Fibroblast of skin of right quadriceps (primary cell): ENCODE measurements at regions not wholly inside any gene's neighbourhood (a gene's known extent, or its start where the extent isn't known, plus 50 kb on each side); places are given as distances from the start of the nearest gene placed in this dataset.
"Not testable (repeated sequence)": the region's sequence is repeated elsewhere in the genome, so short reads cannot be mapped to it uniquely, and the experiment has no call there.

Source experiments
- DNase-seq: peaks from one replicate; pipeline ENCODE4 v3.0.0-alpha.2; 2013

DNA sequence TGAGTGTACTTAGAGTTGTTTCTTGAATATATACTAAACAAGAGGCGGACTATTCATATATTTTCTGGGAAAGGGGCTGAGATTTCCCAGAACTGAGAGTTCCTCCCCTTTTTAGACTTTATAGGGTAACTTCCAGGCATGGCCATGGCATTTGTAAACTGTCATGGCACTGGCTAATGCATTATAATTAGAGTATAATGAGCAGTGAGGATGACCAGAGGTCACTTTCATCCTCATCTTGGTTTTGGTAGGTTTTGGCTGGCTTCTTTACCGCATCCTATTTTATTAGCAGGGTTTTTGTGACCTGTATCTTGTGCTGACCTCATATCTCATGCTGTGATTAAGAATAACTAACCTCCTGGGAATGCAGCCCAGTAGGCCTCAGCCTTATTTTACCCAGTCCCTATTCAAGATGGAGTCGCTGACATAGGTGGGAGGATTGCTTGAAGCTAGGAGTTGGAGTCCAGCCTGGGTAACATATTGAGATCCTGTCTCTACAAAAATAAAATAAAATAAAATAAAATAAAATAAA, 91.4 kb downstream of the MOBP start:
- DNase-seq: no peak

GRCh38 chr3:39559543-39559942, 92.1 kb downstream of the MOBP start:
- no peak for DNase-seq

- no peak for DNase-seq
Observed at GRCh38 chr3:39568508-39568907, 101.0 kb downstream of the MOBP start.

DNA sequence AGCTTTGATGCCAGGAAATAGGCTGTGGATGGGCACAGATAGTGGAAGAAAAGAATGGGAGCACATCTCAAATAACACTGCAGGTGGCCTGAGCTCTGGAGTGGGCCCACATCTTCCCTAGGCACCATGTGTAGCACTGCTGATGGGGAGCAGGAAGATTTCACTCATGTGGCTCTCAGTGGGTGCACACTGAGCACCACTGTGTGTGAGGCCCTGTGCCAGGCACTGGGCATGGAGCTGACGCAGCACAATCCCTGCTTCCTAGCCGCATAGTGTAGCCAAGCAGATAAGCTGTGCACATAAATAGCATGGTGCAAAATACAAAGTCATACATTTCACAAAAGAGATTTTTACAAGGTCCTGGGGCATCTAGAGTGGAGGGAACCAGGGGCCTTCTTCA, 101.6 kb downstream of the MOBP start:
- no peak for DNase-seq

DNA sequence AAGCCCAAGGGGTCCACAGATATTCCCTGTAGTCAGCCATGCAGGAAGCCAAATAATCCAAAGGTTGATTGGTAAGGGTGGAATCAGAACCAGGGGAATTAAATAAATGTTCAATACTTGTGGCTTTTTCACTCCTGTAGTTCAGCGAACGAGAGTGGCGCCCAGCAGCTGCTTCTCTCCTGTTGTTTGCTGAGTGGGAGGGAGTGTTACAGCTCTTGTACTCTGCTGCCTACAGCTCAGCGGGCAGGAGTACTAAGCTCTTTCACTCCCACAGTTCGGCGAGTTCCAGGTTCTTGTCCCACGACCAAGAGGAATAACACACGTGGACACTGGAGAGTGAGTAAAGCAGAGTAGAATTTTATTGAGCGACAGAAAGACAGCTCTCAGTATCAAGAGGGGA, 105.9 kb downstream of the MOBP start:
- no peak for DNase-seq

- DNase-seq: no peak
Observed at GRCh38 chr3:39577541-39577940, 110.1 kb downstream of the MOBP start.

- not testable (repeated sequence) for DNase-seq
Observed at GRCh38 chr3:39586215-39586614, 118.7 kb downstream of the MOBP start.

DNA sequence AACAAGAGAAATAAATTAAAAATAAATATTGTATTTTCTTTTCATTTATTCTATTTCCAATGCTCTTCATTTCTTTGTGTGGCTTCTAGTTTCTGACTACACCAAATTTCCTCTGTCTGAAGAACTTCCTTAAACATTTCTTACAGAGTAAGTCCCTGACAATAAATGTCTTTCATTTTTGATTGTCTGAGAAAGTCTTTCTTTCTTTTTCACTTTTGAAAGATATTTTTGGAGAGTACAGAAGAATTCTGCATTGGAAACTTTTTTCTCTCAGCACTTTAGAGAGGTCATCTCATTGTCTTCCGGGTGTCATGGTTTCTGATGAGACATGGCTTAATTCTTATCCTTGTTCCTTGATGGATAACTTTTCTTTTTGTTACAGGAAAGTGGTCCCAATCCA, 119.6 kb downstream of the MOBP start:
- no peak for DNase-seq

- no peak for DNase-seq
Observed at GRCh38 chr3:39590806-39591205, 123.3 kb downstream of the MOBP start.

DNA sequence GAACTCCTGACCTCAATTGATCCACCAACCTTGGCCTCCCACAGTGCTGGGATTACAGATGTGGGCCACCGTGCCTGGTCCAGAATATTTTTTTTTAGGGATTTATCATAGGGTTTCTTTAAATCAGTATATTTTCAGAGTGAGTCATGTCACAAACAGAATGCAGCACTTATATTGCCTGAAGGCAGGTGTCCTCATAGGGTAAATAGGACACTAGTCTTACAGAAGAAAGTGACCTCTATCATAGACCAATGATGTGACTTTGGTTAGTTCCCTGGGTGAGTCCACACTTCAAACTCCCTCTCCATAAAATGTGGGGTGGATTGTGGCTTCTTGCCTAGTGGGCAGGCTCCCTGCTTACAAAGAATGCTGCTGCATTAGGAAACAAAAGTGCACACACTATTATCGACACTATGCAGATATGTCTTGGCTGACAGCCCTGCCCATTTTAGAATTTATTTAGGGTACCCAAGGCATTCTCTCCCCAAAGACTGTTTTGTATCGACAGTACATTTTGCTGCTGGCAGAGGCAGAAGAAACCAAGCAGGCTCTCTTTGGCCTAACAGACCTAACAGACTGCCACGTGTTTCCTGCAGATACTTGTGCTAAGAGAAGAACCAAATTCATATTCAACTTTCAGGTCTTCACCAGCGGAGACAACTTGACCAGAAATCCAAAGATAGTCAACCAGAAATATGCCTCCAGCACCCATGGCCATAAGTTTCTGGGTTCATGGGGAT, 125.0 kb downstream of the MOBP start:
- no peak for DNase-seq

DNA sequence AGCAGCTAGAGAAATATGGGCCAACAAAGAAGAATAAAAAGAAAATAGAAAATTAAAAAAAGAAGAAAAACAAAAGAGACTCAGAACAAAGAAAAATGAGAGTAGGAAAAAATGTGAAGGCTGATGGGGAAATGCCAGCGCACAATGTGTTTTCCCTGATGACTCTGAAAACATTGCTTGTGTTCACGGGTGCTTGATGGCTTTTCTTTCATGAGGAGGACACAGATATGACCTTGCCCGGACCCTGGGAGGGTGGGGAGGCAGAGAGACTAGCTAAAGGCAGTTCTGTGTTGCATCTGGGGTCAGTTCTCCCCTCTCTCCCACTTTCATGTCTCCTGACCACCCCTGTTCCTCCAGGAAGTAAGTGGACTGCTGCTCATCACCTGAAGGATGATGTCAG, 125.9 kb downstream of the MOBP start:
- DNase-seq: no peak

GRCh38 chr3:39601241-39601640, 133.8 kb downstream of the MOBP start:
- DNase-seq: no peak

GRCh38 chr3:39605837-39606236, 138.4 kb downstream of the MOBP start:
- DNase-seq: no peak

- DNase-seq: no peak
Observed at GRCh38 chr3:39626198-39626597, 158.7 kb downstream of the MOBP start.

DNA sequence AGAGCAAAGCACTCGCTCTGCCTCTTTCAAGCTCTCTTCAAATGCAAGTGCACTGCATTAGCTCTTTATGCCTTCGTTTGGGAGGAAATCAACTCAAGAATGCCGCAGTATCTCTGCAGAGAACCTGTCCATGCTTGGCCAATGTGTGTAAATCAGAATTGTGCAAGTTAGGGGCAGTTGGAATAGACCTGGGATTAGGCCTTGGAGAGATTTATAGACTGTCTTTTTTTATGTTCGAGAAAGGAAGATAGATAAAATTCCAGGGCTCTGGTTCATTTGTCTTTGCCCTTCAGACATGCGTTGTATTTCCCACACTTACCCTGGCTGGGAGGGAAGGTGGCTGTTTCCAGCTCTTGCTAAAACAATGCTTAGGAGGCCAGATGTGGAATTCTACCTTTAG, 163.7 kb downstream of the MOBP start:
- peak; percentile 3 for DNase-seq

- DNase-seq: peak; percentile 40
Observed at GRCh38 chr3:39637807-39638206, 170.3 kb downstream of the MOBP start.

GRCh38 chr3:39638301-39638700, 170.8 kb downstream of the MOBP start:
- no peak for DNase-seq

DNA sequence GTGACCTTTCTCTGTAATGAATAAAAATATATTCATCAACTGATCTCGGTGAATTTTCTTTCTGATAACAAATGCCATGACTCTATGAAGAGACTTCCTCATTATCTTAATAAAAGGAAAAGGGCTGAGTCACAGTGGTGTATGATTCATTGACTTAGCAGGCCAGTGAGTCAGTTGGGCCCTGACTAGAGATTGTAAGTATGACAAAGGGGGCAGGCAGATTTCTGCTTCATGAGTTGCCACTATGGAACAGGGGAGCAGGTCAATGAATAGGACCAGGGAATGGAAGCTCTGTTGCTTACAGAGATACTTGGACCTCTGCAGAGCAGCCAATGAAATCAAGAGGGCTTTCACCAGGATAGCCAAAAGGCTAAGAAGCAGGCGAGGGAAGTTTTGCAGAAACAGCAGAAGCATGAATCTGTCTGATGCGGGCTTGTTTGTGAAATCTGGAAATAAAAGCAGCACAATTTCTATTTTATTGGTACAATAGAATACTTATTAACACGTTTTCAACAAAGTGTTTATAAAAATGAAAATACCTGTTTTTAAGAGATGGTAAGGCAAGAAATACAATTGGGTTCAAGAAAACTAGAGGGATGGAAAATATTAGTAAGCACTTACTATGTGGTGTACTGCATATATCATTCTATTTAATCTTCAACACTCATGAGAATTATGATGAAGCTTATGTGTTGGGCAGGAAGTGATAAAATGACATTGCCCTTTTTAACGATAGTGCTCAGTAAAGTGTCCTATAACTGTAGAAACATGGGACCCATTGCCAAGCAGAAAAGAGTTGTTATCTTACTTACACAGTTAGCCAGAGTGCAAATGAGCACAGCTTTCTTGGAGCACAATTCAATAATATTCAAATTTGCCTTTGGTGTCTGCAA, 169.8 kb upstream of the MYRIP start:
- peak; percentile 94 for DNase-seq

DNA sequence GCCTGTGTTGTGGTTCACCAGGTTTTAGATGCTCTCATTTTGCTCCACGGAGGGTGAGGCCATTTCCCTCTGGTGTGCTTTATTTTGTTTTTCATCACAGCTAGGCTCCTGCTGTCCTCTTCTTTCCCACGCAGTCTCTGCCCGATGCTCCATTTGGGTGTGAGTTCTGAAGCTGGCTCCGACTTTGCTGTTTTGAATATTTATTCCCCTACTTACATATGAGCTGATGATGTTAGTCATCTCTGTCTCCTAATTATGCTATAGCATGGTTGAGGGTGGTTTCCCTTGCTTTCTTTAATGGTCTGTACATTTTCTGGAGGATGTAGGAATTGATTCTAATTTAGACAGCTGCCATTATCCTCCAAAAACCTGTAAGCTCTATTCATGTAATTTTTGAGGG, 168.1 kb upstream of the MYRIP start:
- no peak for DNase-seq

GRCh38 chr3:39644176-39644575, 165.2 kb upstream of the MYRIP start:
- peak; percentile 84 for DNase-seq

DNA sequence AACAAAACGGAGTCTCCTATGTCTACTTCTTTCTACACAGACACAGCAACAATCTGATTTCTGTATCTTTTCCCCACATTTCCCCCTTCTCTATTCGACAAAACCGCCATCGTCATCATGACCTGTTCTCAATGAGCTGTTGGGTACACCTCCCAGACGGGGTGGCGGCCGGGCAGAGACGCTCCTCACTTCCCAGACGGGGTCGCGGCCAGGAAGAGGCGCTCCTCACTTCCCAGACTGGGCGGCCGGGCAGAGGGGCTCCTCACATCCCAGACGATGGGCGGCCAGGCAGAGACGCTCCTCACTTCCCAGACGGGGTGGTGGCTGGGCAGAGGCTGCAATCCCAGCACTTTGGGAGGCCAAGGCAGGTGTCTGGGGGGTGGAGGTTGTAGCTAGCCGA, 158.2 kb upstream of the MYRIP start:
- not testable (repeated sequence) for DNase-seq

DNA sequence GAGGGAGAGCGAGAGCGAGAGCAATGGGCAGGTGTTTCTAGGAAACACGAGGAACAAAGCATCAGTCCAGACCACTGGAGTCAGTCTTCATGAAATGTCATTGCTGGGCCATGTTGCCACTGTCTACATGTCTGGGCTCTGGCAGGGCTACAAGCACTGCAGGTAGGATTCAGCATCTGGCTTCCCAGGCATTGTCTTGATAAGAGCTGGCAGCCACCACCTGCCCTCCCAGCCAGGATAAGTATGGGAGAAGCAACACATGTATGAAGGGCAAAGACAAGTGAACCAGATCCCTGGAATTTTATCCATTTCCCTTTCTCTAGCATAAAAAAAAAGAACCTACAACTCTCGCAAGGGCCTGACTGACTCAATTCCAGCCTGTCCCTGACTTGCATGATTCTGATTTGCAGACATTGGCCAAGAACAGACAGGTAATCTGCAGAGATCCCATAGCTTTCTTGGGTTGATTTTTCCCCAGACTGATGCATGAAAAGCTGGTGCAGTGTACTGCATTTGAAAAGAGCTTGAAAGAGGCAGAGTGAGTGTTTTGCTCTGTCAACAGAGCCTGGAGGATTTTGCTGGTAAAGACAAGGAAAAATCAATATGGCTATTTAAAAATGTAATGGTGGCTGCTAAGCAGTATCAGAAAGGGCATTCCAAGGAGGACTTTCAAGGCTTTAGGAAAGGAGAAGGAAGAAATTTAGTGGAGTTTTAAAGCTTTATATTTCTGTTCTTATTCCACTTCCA, 157.2 kb upstream of the MYRIP start:
- DNase-seq: no peak

GRCh38 chr3:39655718-39656117, 153.7 kb upstream of the MYRIP start:
- not testable (repeated sequence) for DNase-seq
